HepG2 (cell line): ENCODE measurements at regions not wholly inside any gene's neighbourhood (a gene's known extent, or its start where the extent isn't known, plus 50 kb on each side); places are given as distances from the start of the nearest gene placed in this dataset.

Source experiments
- ATAC-seq: fragments of 200-7000 bp; cut with Tn5 transposase; 3 replicates; pipeline ENCODE4 v1.9.1; 2020; ENCODE audit warnings: mild to moderate bottlenecking, moderate library complexity
- BruUV-seq: library from RNA; stranded (reverse); fragments of 400-500 nt; replicated peaks from 2 replicates; lab custom pipeline; 2021; lab: Mats Ljungman, UMichigan
- CTCF ChIA-PET: fragments of 300-600 bp; formaldehyde crosslinking; extraction: SDS; loops from one replicate; lab custom pipeline; 2021; ENCODE audit warnings: low total read pairs, inconsistent platforms, low intra/inter-chr PET ratio; lab: Yijun Ruan, JAX
- POLR2A ChIA-PET: fragments of 350-600 bp; sonication (Branson Sonifier 250); formaldehyde crosslinking; loops from one replicate; lab custom pipeline; 2020; ENCODE audit warnings: antibody characterized with exemption, inconsistent platforms; lab: Yijun Ruan, JAX
- DNase-seq: peaks from one replicate; pipeline ENCODE4 v3.0.0-alpha.2; 2015; ENCODE audit warnings: low spot score
- FAIRE-seq: peaks from 3 replicates; lab custom pipeline; 2011; peaks lifted over from hg19 to GRCh38; lab: Jason Lieb, UNC
- H2AFZ ChIP-seq: one replicate; pipeline ENCODE4 v1.6.1; 2011; ENCODE audit warnings: low read length, inconsistent platforms
- H3K27ac ChIP-seq: fragments of 300-600 bp; 3 replicates; pipeline ENCODE4 v1.8.0; 2011; ENCODE audit warnings: mixed run types, mild to moderate bottlenecking, mixed read lengths, low read length, inconsistent platforms; ENCODE audit not compliant: insufficient read depth; ENCODE audit errors: extremely low read length
- H3K27me3 ChIP-seq, 2 experiments: fragments of 200-600 bp in 1 of 2; 2 replicates in 1 of 2; 3 replicates in 1 of 2; pipeline versions ENCODE4 v1.6.0 to v1.8.0; 2011; ENCODE audit warnings: low read length in 2 of 2, mild to moderate bottlenecking in 2 of 2, moderate library complexity in 2 of 2, inconsistent platforms in 1 of 2; ENCODE audit not compliant: insufficient read depth in 2 of 2, control insufficient read depth in 1 of 2
- H3K36me3 ChIP-seq, 2 experiments: fragments of 200-600 bp in 1 of 2; replicated peaks in 1 of 2; 2 replicates in 1 of 2; 3 replicates in 1 of 2; pipeline versions ENCODE4 v1.5.1 to v1.8.0; 2011; ENCODE audit warnings: low read length in 2 of 2, inconsistent platforms in 1 of 2; ENCODE audit not compliant: insufficient read depth in 2 of 2, control insufficient read depth in 1 of 2
- H3K4me1 ChIP-seq: 2 replicates; pipeline ENCODE4 v1.5.1; 2012; ENCODE audit warnings: low read length, inconsistent platforms; ENCODE audit not compliant: insufficient read depth
- H3K4me2 ChIP-seq: 2 replicates; pipeline ENCODE4 v1.6.0; 2011; ENCODE audit warnings: low read depth, low read length, inconsistent platforms
- H3K4me3 ChIP-seq, 3 experiments: fragments of 200-600 bp in 1 of 3; sonication (generic), shearing (Covaris generic) in 1 of 3; replicated peaks in 1 of 3; 2 replicates each; pipeline ENCODE4 v1.5.1; 2011 to 2016; ENCODE audit warnings: low read length in 3 of 3, inconsistent platforms in 2 of 3, low read depth in 2 of 3, mild to moderate bottlenecking in 2 of 3, control low read depth in 1 of 3, mixed read lengths in 1 of 3; ENCODE audit not compliant: insufficient read depth in 1 of 3
- H3K79me2 ChIP-seq: one replicate; pipeline ENCODE4 v1.6.1; 2011; ENCODE audit warnings: low read length, inconsistent platforms; ENCODE audit not compliant: insufficient read depth
- H3K9ac ChIP-seq: 2 replicates; pipeline ENCODE4 v1.6.0; 2011; ENCODE audit warnings: mild to moderate bottlenecking, low read depth, low read length, inconsistent platforms; ENCODE audit not compliant: insufficient read depth
- H3K9me3 ChIP-seq: 2 replicates; pipeline ENCODE4 v1.5.1; 2012; ENCODE audit warnings: mild to moderate bottlenecking, low read length
- H4K20me1 ChIP-seq: 2 replicates; pipeline ENCODE4 v1.6.0; 2011; ENCODE audit warnings: inconsistent platforms, mild to moderate bottlenecking, low read length, moderate library complexity; ENCODE audit not compliant: insufficient read depth
- FOXA3 ChIP-seq: IDR thresholded peaks from 2 replicates; pipeline ENCODE4 v1.6.1; 2016; ENCODE audit warnings: missing genetic modification reagents, missing compliant biosample characterization
- HOXA3 ChIP-seq: sonication (generic); formaldehyde crosslinking; IDR thresholded peaks from 2 replicates; pipeline ENCODE4 v1.5.0; 2020; ENCODE audit warnings: missing genetic modification reagents
- SRF ChIP-seq: IDR thresholded peaks from 2 replicates; pipeline ENCODE4 v1.6.1; 2011; ENCODE audit warnings: mild to moderate bottlenecking, low read depth, low read length, moderate library complexity
- TOE1 ChIP-seq: sonication (generic); formaldehyde crosslinking; IDR thresholded peaks from 2 replicates; pipeline ENCODE4 v1.4.0; 2020; ENCODE audit warnings: mild to moderate bottlenecking, missing genetic modification reagents
- ZFP90 ChIP-seq: sonication (generic); formaldehyde crosslinking; IDR thresholded peaks from 2 replicates; pipeline ENCODE4 v1.8.0; 2022; ENCODE audit warnings: missing genetic modification reagents, mild to moderate bottlenecking, inconsistent platforms, borderline replicate concordance
- ZIK1 ChIP-seq: sonication (generic); formaldehyde crosslinking; IDR thresholded peaks from 2 replicates; pipeline ENCODE4 v1.5.0; 2020; ENCODE audit warnings: mild to moderate bottlenecking, low read depth, missing genetic modification reagents, borderline replicate concordance
- ZNF546 ChIP-seq: sonication (generic); formaldehyde crosslinking; conservative IDR thresholded peaks from 2 replicates; pipeline ENCODE4 v1.8.1; 2023; ENCODE audit warnings: mild to moderate bottlenecking, missing genetic modification reagents
- ZNF615 ChIP-seq: sonication (generic); formaldehyde crosslinking; IDR thresholded peaks from 2 replicates; pipeline ENCODE4 v1.5.0; 2020; ENCODE audit warnings: mild to moderate bottlenecking, missing genetic modification reagents, borderline replicate concordance
- WGBS: methylation state at CpG from one replicate; pipeline ENCODE4 v1.1.6; 2017; ENCODE audit warnings: low lambda C conversion rate; 5-methylcytosine and 5-hydroxymethylcytosine counted together
- in situ Hi-C: cut with HindIII; loops from 2 replicates; pipeline ENCODE4 v1.10.0; 2017; ENCODE audit warnings: low pct_unique_long_range_greater_than_20kb; ENCODE audit not compliant: extremely low pct_ligation_motif_present
- intact Hi-C: fragments of 100-400 bp; cut with micrococcal nuclease; formaldehyde crosslinking; loops from one replicate; pipeline ENCODE4 v1.10.0; 2022; ENCODE audit not compliant: unreplicated experiment
- TF ChIP-seq, protein P1 (sequence below): IDR thresholded peaks from 2 replicates; pipeline ENCODE4 v1.6.1; 2012; ENCODE audit warnings: low read length, improper control_type of control experiment
- TF ChIP-seq, protein P2 (sequence below), 2 experiments: fragments of 450-650 bp in 1 of 2; sonication (generic) in 1 of 2; formaldehyde crosslinking; IDR thresholded peaks; 2 replicates each; pipeline versions ENCODE4 v1.5.0 to v1.8.0; 2020 to 2022; ENCODE audit warnings: mild to moderate bottlenecking in 1 of 2, missing genetic modification reagents in 1 of 2

- H3K4me3 ChIP-seq: no peak overlapping the region
- no peaks in the 10 kb centered on the region for H3K4me1 ChIP-seq
- ChIA-PET POLR2A (no interaction called here), CTCF (no interaction called here)
- no peaks in the 10 kb centered on the region for H3K79me2 ChIP-seq
- H3K27me3 ChIP-seq: no peaks in the 10 kb centered on the region
- no peak for DNase-seq
- H3K36me3 ChIP-seq: no peaks in the 10 kb centered on the region
- no peak overlapping the region for H3K4me2 ChIP-seq
- no peaks in the 10 kb centered on the region for H4K20me1 ChIP-seq
- BruUV-seq: no TSS peak
- TF ChIP-seq, protein P1, sequence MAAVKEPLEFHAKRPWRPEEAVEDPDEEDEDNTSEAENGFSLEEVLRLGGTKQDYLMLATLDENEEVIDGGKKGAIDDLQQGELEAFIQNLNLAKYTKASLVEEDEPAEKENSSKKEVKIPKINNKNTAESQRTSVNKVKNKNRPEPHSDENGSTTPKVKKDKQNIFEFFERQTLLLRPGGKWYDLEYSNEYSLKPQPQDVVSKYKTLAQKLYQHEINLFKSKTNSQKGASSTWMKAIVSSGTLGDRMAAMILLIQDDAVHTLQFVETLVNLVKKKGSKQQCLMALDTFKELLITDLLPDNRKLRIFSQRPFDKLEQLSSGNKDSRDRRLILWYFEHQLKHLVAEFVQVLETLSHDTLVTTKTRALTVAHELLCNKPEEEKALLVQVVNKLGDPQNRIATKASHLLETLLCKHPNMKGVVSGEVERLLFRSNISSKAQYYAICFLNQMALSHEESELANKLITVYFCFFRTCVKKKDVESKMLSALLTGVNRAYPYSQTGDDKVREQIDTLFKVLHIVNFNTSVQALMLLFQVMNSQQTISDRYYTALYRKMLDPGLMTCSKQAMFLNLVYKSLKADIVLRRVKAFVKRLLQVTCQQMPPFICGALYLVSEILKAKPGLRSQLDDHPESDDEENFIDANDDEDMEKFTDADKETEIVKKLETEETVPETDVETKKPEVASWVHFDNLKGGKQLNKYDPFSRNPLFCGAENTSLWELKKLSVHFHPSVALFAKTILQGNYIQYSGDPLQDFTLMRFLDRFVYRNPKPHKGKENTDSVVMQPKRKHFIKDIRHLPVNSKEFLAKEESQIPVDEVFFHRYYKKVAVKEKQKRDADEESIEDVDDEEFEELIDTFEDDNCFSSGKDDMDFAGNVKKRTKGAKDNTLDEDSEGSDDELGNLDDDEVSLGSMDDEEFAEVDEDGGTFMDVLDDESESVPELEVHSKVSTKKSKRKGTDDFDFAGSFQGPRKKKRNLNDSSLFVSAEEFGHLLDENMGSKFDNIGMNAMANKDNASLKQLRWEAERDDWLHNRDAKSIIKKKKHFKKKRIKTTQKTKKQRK: no peak
- TF ChIP-seq TOE1 (CRISPR knock-in tag) (no peak), ZFP90 (CRISPR knock-in tag) (no peak), FOXA3 (no peak), SRF (no peak), ZNF615 (CRISPR knock-in tag) (no peak)
- no peak overlapping the region for H3K27ac ChIP-seq
- H2AFZ ChIP-seq: no peak overlapping the region
- intact Hi-C loops: no loop called here
- in situ Hi-C loops: no loop called here
- no peaks in the 10 kb centered on the region for H3K9me3 ChIP-seq
- no peak for FAIRE-seq
- no peak for ATAC-seq
- no peak overlapping the region for H3K9ac ChIP-seq
Observed at GRCh38 chr3:118766306-118766669, 268.4 kb downstream of the IGSF11 start.

GRCh38 chr3:118772036-118772435 is 262.6 kb downstream of the IGSF11 start:
- Histone ChIP-seq H2AFZ (no peak overlapping the region), H3K4me3 (no peak overlapping the region), H3K27me3 (no peaks in the 10 kb centered on the region), H3K36me3 (no peaks in the 10 kb centered on the region), H3K9me3 (no peaks in the 10 kb centered on the region), H4K20me1 (no peaks in the 10 kb centered on the region), H3K79me2 (no peaks in the 10 kb centered on the region), H3K4me2 (no peak overlapping the region), H3K9ac (no peak overlapping the region), H3K27ac (no peak overlapping the region), H3K4me1 (no peaks in the 10 kb centered on the region)
- in situ Hi-C loops (no loop called here), intact Hi-C loops (no loop called here)
- whole genome bisulfite sequencing: 18% methylated on average over 2 of the region's 2 CpGs
- no peak for DNase-seq
- ChIA-PET POLR2A (no interaction called here), CTCF (no interaction called here)
- FAIRE-seq: no peak
- TF ChIP-seq HOXA3 (CRISPR knock-in tag): no peak
- no peak for TF ChIP-seq ZNF546 (CRISPR knock-in tag)
- TF ChIP-seq, protein P2, sequence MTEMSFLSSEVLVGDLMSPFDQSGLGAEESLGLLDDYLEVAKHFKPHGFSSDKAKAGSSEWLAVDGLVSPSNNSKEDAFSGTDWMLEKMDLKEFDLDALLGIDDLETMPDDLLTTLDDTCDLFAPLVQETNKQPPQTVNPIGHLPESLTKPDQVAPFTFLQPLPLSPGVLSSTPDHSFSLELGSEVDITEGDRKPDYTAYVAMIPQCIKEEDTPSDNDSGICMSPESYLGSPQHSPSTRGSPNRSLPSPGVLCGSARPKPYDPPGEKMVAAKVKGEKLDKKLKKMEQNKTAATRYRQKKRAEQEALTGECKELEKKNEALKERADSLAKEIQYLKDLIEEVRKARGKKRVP (CRISPR knock-in tag; IDR thresholded peaks at IDR 0.05): no peak
- no peak for TF ChIP-seq ZIK1
- BruUV-seq: no TSS peak
- ATAC-seq: no peak
